PC-9 (cell line): ENCODE measurements at regions not wholly inside any gene's neighbourhood (a gene's known extent, or its start where the extent isn't known, plus 50 kb on each side); places are given as distances from the start of the nearest gene placed in this dataset.

Source experiments
- BruUV-seq: library from RNA; stranded (reverse); fragments of 400-500 nt; replicated peaks from 2 replicates; lab custom pipeline; 2021; lab: Mats Ljungman, UMichigan
- CTCF ChIA-PET: fragments of 300-600 bp; sonication (Branson Sonifier 250); formaldehyde crosslinking; loops from one replicate; lab custom pipeline; 2022; ENCODE audit warnings: antibody characterized with exemption; lab: Charles Lee
- POLR2A ChIA-PET: fragments of 300-600 bp; sonication (Branson Sonifier 250); formaldehyde crosslinking; loops from one replicate; lab custom pipeline; 2022; ENCODE audit warnings: antibody characterized with exemption; ENCODE audit not compliant: unreplicated experiment; lab: Charles Lee
- DNase-seq, 2 experiments: peaks; one replicate each; pipeline versions ENCODE4 v3.0.0 to v3.0.0-alpha.2; 2015 to 2022; ENCODE audit warnings: mixed read lengths in 1 of 2
- H2AFZ ChIP-seq: fragments of 200-600 bp; sonication (generic); 2 replicates; pipeline ENCODE4 v1.8.1; 2017; ENCODE audit warnings: antibody characterized with exemption
- H3F3A ChIP-seq: fragments of 200-600 bp; sonication (generic); 2 replicates; pipeline ENCODE4 v1.8.1; 2017; ENCODE audit warnings: antibody characterized with exemption, mild to moderate bottlenecking, low read depth; ENCODE audit not compliant: insufficient read depth
- H3K27ac ChIP-seq: fragments of 200-600 bp; sonication (generic); 2 replicates; pipeline ENCODE4 v1.6.1; 2016; ENCODE audit warnings: mixed run types
- H3K27me3 ChIP-seq: fragments of 200-600 bp; sonication (generic); 2 replicates; pipeline ENCODE4 v1.6.1; 2016; ENCODE audit warnings: low read depth, mixed run types; ENCODE audit not compliant: insufficient read depth
- H3K36me3 ChIP-seq: fragments of 200-600 bp; sonication (generic); 2 replicates; pipeline ENCODE4 v1.6.1; 2016; ENCODE audit warnings: low read depth, mixed run types
- H3K4me1 ChIP-seq: fragments of 200-600 bp; sonication (generic); replicated peaks from 2 replicates; pipeline ENCODE4 v1.6.1; 2016; ENCODE audit warnings: mixed run types; ENCODE audit not compliant: insufficient read depth
- H3K4me2 ChIP-seq: fragments of 200-600 bp; sonication (generic); 2 replicates; pipeline ENCODE4 v1.6.1; 2017; ENCODE audit warnings: mixed run types
- H3K4me3 ChIP-seq: fragments of 200-600 bp; sonication (generic); 2 replicates; pipeline ENCODE4 v1.6.1; 2016; ENCODE audit warnings: mixed run types
- H3K79me2 ChIP-seq: fragments of 200-600 bp; sonication (generic); 2 replicates; pipeline ENCODE4 v1.6.1; 2017; ENCODE audit warnings: low read depth, mixed run types
- H3K9me2 ChIP-seq: fragments of 200-600 bp; sonication (generic); 2 replicates; pipeline ENCODE4 v1.8.1; 2017; ENCODE audit warnings: mild to moderate bottlenecking; ENCODE audit not compliant: insufficient read depth
- H3K9me3 ChIP-seq: fragments of 200-600 bp; sonication (generic); 2 replicates; pipeline ENCODE4 v1.8.1; 2016; ENCODE audit warnings: low read depth; ENCODE audit not compliant: insufficient read depth
- H4K20me1 ChIP-seq: fragments of 200-600 bp; sonication (generic); 2 replicates; pipeline ENCODE4 v1.8.1; 2017; ENCODE audit not compliant: insufficient read depth
- CTCF ChIP-seq: fragments of 200-600 bp; sonication (generic); conservative IDR thresholded peaks from 2 replicates; pipeline ENCODE4 v1.6.1; 2017; ENCODE audit warnings: mixed run types, antibody characterized with exemption, mild to moderate bottlenecking, moderate library complexity
- EZH2 ChIP-seq: fragments of 200-600 bp; sonication (generic); IDR thresholded peaks from 2 replicates; pipeline ENCODE4 v1.8.0; 2017; ENCODE audit warnings: antibody characterized with exemption, low read depth
- intact Hi-C: fragments of 100-400 bp; cut with micrococcal nuclease; formaldehyde crosslinking; loops from one replicate; pipeline ENCODE4 v1.10.0; 2022; ENCODE audit not compliant: unreplicated experiment

GRCh38 chr22:47573141-47573540 lies 810.7 kb downstream of the TBC1D22A start:
- TF ChIP-seq EZH2, result no peak
- TF ChIP-seq CTCF, result no peak
- ChIA-PET CTCF (no interaction called here), POLR2A (no interaction called here)
- intact Hi-C loops, result no loop called here
- Histone ChIP-seq H3K9me3 (no peaks in the 10 kb centered on the region), H3K4me1 (no peaks in the 10 kb centered on the region), H2AFZ (no peak overlapping the region), H3K4me3 (no peak overlapping the region), H3F3A (no peaks in the 10 kb centered on the region), H3K27me3 (peaks cover 95% of the 10 kb centered on the region), H3K27ac (no peak overlapping the region), H3K9me2 (no peaks in the 10 kb centered on the region), H3K79me2 (no peaks in the 10 kb centered on the region), H3K36me3 (no peaks in the 10 kb centered on the region), H4K20me1 (no peaks in the 10 kb centered on the region), H3K4me2 (no peak overlapping the region)
- no peak for DNase-seq
- no TSS peak for BruUV-seq

GRCh38 chr22:47572443-47572842 lies 810.0 kb downstream of the TBC1D22A start:
- Histone ChIP-seq H3K27me3 (peaks cover 95% of the 10 kb centered on the region), H3K9me3 (no peaks in the 10 kb centered on the region), H3K4me1 (no peaks in the 10 kb centered on the region), H3K9me2 (no peaks in the 10 kb centered on the region), H3K4me3 (no peak overlapping the region), H2AFZ (no peak overlapping the region), H3K4me2 (no peak overlapping the region), H3K36me3 (no peaks in the 10 kb centered on the region), H4K20me1 (no peaks in the 10 kb centered on the region), H3K79me2 (no peaks in the 10 kb centered on the region), H3F3A (no peaks in the 10 kb centered on the region), H3K27ac (no peak overlapping the region)
- POLR2A ChIA-PET, result no interaction called here
- CTCF ChIA-PET, result no interaction called here
- intact Hi-C loops, result no loop called here
- DNase-seq, result no peak
- TF ChIP-seq CTCF (no peak), EZH2 (no peak)
- BruUV-seq, result no TSS peak

DNA sequence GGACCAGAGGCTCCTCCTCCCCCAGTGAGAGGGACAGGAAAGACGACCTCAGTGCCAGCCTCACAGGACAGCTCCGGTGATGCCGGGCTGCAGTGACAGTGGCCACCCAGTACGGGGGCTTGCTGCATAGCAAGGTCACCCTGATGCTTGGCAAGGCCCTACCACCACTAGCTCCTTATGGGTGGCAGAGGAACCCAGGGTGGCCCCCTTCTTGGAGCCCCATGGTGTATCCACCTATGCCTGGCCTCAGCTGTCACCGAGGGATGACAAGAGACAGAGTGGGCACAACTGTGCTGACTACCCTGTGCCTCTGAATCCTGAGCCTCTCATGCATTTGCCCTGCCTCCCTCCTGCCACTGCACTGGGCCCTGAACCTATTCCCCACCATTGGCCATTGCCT lies 809.2 kb downstream of the TBC1D22A start:
- H2AFZ ChIP-seq, result no peak overlapping the region
- H3K27ac ChIP-seq, result no peak overlapping the region
- 0 out of 2 replicates have a peak, but pooled peaks cover under 1% of the 10 kb centered on the region for H3K9me3 ChIP-seq
- DNase-seq, result peak in 1 of 2 experiments; percentile 12
- peaks cover 95% of the 10 kb centered on the region for H3K27me3 ChIP-seq
- CTCF ChIA-PET, result no interaction called here
- no TSS peak for BruUV-seq
- no peaks in the 10 kb centered on the region for H4K20me1 ChIP-seq
- H3K9me2 ChIP-seq, result no peaks in the 10 kb centered on the region
- H3K4me2 ChIP-seq, result no peak overlapping the region
- H3K79me2 ChIP-seq, result no peaks in the 10 kb centered on the region
- intact Hi-C loops, result no loop called here
- no peaks in the 10 kb centered on the region for H3K36me3 ChIP-seq
- POLR2A ChIA-PET, result no interaction called here
- no peak overlapping the region for H3K4me3 ChIP-seq
- TF ChIP-seq CTCF (no peak), EZH2 (no peak)
- H3F3A ChIP-seq, result no peaks in the 10 kb centered on the region
- no peaks in the 10 kb centered on the region for H3K4me1 ChIP-seq
